Activated CD4-positive, alpha-beta T cell treated with anti-CD3 and anti-CD28 coated beads, Interleukin-2, amount 50 U/mL, for 4 hours (primary cell): ENCODE measurements at regions not wholly inside any gene's neighbourhood (a gene's known extent, or its start where the extent isn't known, plus 50 kb on each side); places are given as distances from the start of the nearest gene placed in this dataset.

ENCODE experiments used
- DNase-seq, 2 experiments: peaks; one replicate each; pipeline ENCODE4 v3.0.0-alpha.2; 2020

DNA sequence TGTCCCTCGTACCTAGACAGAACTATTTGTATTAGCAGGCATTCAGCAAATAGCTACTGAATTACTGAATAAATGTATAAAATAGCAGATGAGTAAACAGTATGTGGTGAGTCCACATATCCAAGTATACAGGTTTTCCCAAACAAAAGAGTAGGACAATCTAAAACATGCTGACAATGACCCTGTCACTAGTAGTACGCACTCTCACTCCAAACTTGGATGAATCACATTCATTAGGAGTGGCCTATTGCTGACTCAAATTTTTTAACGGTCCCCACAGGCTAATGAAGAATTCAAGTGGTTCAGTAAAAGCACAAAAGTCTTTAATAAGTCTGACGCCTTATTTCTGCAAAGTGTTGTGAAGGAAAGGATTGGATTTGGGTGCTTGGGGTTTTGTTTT, 449.3 kb upstream of the THBS1 start:
- DNase-seq, result no peak

DNA sequence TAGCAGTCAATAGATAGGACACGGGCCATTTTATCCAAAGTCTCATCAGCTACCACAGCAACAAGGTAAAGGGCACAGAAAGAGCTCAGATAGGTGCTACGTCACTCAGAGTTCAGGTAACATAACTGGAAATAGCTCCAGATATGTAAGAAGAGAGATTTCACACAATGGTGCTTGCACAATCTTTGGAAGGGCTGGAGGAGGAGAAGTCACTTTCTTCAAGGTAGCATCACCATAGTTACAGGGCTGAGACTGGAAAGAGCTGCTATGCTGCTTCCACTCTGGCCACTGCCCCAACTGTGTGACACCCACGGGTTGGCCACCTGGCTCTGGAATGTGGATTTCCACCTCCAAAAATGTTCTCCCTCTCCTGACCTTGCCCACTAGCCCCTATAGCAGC, 448.8 kb upstream of the THBS1 start:
- no peak for DNase-seq

DNA sequence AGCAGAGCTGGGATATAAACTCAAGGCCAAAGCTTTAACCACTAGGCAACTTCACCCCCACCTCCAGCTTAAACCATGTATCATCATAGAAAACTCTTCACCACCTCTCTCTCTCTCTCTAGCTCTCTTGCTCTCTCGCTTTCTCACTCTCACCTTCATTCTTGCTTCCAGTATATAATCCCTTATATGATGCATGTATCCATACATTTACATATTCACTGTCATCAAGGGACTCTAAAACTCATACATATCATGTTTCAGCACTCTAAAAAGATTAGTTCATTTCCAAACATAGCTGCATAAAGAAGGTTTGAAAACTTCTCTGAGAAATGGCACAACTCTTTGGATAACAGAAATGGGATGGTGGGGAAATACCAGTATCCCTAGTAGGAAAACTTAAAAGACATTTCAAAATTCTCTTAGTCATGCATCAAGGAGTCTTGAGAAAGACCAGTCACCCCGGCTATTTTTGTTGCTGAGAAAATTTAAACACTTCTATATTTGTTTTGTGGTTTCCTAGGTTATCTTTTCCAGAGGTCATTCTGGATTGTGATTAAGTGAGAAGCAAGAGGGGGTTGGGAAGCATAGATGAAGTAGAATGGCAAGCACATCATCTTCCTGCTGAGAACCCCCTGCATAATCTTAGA, 447.8 kb upstream of the THBS1 start:
- no peak for DNase-seq

DNA sequence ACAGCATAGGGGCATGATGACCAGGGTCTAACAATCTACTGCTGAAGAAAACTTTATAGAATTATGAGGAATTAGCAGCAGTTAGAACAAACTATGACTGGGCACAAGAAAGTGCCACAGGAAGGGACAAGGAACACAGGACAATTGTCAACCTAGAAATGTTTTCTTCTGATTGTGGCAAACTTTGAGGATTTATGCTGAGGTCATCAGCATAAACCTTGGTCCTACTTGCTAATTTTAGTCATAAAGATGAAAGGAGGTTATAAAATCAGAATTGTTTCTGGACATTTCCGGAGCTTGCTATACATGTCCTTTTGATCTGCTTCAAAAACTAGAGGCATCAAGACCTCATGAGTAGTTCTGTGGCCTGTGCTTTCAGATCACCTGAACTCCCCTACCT, 446.6 kb upstream of the THBS1 start:
- DNase-seq, result no peak

DNA sequence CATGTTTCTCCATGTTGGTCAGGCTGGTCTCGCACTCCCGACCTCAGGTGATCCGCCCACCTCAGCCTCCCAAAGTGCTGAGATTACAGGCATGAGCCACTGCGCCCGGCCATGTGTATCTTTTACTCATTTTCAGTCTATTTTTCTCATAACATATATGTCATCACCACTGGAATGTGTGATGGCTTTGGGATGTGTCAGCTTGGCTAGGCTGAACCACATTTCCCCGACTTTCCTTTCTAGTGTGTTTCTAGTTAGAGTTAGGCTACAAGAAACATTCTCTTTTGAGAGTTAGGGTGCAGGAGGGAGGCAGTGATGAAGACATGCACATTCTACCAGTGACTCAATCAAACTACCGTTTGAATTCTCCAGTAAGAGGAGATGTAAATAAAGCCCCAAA, 444.9 kb upstream of the THBS1 start:
- DNase-seq, result no peak

DNA sequence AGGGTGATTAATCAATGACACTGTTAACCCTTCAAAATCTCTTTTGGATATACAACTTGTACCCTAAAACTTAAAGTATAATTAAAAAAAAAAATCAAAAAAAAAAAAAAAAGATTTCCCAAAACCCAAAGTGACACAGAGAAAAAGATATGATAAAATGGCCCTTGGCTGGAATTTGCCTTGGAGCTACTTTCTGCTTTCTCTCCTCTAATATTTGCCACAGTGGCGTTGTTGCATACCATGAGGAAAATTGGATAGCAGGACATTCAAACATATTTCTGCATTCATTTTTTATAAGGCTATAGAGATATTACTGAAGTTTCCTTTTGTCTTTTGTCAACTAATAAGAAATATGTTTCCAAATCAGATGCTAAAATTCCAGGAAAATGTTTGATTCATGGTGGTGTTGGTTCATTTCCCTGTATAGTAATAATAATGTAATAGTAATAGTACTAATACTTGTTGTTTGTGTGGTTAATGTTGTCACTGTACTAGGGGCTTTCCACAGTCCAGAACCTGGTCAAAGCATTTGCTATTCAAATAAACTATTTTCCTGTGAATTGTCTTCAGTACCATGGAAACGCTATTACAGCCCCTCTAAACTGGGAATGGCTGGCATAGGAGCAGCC, 441.3 kb upstream of the THBS1 start:
- DNase-seq, result no peak

DNA sequence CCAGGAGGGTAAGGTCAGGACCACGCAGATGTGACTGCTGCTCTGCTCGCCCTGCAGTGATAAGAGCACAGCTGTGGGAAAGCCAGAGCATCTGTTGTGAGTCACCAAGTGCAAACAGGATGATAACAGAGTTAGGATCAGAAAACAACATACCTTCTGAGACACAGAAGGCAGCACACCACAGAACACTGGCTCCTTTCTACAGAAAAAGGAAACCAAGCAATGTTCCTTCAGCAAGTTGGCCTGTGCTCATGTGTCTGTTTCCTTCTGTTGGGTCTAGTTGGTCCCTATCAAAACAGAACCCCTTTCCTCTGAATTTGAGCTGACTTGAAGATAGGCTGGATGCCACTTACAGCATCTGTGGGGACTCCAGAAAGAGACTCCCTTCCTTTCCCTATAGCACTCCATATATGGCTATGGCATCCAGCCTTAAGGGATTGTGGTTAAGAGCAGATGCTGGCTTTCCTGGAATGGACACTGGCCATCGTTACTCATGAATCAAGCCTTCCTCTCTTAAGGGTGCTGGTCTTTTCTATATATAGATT, 440.7 kb upstream of the THBS1 start:
- no peak for DNase-seq

DNA sequence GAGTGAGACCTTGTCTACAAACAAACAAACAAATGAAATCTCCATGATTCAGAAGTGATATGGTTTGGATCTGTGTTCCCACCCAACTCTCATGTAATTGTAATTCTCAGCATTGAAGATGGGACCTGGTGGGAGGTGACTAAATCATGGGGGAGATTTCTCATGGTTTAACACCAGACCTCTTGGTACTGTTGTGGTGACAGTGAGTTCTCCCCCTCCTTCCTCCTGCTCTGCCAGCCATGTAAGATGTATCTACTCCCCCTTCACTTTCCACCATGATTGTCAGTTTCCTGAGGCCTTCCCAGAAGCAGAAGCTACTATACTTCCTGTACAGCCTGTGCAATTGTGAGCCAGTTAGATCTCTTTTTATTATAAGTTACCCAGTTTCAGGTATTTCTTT, 438.4 kb upstream of the THBS1 start:
- no peak for DNase-seq

DNA sequence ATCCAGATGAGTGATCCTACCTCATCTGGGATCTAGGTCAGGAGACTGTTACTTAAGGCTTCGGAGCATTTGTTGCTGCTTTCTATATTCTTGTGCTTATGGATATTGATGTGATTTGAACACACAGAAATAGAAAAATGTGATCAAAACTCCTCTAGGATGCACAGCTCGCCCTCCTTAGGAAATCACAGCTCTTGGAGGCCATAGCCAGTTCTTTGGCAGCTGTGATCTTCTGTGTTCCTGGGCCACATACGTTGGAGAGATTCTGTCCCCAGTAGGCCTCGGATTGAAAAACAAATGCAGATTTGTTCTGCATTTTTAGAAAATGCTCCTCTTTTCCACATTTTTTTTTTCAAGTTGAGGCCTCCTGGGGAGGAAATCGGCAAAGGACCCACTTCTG, 437.4 kb upstream of the THBS1 start:
- DNase-seq, result no peak

DNA sequence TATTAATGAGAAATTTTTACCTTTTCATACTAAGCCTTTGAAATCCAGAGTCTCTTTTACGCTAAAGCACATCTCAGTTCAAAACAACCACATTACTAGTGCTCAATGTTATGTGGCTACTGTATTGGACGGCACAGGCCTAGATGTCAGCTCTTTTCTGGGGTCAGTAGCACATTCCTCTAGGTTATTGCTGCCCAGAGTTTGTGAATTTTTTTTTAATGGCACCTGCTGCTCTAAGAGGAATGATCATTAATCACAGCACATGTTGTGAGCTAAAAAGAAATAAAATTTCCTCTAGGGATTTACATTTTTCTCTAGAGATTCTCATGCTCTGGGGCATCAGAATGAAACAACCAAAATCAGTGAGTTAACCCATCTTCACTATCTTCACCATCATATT, 436.8 kb upstream of the THBS1 start:
- no peak for DNase-seq

DNA sequence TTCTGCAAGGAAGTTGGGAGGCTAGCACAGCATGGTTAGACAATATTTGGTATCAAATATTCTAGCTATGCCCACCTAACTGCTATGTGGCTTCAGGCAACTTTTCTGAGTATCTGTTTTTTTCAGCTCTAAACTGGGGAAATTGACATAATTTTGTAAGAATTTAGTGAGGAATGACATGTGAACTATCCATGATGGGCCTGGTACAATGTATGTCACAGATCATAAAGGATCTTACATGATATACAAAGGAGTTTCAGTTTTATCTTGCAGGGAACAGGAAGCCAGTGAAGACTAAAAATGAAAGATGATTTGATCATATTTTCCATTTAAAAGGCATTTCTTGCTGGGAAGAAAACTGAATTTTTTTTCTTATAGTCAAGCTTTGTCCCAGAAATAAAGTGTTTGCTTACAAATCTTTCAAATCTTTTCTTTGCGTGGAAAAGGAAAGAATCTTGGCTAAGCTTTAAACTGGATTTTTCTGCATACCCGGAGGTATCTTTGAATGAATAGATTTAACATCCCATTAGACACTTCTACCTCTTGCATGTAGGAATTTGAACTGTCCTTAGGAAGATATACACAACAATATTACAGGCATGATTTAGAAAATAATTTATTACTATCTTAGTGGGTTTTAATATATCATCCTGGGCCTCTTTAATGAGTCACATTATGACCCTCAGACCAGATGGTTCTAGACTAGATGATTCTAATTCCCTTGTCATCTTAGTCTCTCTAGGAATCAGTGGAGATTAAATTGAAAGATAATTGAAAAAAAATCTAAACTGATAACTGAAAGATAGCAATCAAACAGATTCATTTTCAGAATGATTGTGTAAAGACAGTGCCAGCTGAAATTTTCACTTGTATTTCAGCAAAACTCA, 436.0 kb upstream of the THBS1 start:
- no peak for DNase-seq

DNA sequence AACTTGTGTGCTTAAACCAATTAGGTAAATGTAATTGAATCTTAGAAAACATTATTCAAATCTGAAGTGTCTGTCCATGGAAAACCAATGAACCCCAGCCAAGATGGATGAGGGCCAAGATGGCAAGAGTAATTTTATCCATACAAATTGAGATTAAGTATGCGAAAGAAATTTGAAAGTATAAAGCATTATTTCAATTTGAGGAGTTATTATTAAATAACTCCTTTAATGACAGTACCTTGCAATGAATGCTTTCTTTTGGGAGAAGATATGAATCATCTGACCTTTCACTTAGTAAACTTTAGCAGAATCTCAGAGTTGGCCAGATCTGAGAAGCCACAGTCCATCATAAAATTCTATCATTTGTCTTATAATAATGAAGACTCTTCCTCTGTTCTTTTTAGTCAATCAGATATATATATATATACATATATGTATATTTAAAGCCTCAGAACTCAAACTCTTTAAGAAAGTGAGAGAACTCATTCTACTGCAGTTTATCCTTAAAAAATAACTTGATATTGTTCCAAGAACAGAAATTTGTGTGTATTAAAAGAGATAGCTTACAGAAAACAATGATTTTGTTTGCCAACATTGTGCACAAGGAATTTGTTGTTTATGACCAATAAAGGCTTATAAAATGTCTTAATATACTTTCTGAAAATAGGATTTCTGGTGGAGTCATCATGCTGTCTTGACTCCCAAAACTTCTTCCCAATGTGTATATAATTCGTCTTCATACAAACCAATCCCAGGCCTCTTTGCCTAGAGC, 434.8 kb upstream of the THBS1 start:
- DNase-seq, result no peak

DNA sequence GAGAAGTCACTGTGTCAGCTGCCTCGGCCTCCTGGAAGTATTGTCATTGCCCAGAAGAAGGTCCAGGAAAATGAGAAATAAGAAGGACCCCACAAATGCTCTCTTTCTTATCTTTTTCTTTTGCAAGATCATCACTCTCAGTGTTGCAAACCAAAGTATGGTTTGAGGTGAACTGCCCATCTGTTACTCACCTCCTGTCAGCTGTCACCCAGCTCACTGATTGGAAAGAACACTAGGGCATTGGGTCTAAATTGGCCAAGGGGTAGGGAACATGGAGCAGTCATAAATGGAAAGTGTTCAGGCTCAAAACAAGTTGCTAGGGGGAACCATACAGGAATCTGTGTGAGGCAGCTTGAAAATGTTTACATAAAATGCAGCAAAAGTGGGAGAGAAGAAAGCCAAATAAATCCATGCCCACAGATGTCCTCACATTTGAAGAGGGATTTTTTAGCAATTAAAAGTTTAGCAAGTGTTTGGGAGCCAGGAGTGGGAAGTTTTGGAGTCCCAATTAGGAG, 431.2 kb upstream of the THBS1 start:
- DNase-seq, result no peak

DNA sequence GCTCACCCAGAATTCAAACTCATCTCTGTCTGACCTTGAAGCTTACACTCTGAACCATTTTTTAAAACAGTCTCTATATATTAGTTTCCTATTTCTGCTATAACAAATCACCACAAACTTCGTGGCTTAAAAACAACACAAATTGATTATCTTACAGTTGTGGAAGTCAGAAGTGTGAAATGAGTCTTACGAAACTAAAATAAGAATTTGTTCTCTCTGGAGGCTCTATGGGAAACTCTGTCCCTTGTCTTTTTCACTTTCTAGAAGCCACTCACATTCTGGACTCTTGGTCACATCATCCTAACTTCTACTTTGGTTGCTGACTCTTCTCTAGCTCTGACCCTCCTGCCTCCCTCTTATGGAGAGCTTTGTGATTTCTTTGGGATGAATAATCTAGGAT, 429.3 kb upstream of the THBS1 start:
- no peak for DNase-seq

DNA sequence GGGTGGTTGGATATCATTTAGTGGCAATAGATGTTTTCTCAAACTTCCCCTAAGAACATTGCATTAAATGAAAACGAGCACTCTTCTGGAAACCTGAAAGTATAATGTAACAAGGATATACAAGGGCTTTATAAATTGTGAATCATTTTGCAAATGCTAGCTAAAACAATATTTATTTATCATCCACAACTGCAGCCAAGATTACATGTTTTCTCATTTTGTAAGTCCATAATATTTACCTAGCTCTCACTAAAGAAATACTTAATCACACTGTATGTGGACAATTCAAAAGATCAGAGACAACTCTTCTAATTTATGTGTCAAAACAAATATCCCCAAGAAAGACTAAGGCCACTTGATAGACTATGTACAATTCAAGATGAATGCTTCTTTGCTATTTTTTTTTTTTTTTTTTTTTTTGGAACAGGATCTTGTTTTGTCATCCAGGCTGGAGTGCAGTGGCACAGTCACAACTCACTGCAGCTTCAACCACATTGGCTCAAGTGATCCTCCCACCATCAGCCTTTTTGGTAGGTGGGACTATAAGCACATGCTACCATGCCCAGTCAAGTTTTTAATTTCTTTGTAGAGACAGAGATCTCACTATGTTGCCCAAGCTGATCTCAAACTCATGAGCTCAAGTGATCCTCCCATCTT, 427.7 kb upstream of the THBS1 start:
- no peak for DNase-seq

DNA sequence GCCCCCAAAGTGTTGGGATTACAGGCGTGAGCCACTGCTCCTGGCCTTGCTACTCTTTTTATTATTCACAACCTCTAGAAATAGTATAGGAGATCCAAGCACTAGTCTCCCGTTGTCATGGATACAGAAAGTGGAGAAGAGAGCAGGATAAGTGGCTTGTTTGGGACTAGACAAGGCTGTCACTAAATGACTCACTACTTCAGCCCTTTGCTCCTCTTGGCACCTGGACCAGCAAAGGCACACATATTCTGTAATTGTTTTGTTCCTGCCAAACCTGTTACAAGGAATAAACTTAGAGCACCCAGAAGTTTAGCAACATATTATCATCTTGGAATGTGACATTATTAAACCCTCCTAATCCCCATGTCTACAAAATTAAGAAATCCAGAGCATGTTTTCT, 427.2 kb upstream of the THBS1 start:
- no peak for DNase-seq

DNA sequence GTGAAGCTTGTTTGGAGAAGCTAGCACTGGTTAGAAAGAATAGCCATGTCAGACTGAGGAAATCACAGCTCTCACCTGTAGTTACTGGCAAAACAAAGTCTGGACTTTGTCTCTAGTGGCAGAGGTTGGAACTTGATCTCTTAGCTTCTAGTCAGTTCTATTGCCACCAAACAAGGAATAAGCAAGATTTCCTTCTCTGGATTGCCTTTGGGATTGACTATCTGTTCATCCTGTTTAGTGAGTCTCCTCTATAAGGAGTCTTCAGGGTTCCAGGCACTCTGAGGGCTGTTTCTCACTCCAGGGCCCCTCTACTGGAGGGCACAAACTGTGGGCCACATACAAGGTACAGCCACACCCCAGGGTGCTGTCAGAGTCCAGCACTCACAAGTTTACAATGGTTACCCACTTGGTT, 426.6 kb upstream of the THBS1 start:
- no peak for DNase-seq

DNA sequence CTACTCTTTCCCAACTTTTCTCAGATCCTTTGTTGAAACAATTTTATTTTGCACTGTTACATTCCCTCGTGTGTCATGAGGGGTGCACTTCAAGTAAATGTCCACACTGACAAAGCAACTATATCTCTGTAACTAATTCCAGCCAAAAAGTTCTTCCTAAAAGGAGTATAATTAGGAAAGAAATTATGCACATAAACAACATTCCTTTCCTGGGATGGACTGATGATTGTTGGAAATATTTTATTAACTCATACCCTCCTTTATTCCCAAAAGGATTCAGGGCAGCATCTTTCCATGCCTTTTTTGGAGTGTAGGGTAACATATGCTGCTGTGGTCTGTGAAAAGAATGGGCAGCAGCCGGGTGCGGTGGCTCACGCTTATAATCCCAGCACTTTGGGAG, 426.1 kb upstream of the THBS1 start:
- no peak for DNase-seq

DNA sequence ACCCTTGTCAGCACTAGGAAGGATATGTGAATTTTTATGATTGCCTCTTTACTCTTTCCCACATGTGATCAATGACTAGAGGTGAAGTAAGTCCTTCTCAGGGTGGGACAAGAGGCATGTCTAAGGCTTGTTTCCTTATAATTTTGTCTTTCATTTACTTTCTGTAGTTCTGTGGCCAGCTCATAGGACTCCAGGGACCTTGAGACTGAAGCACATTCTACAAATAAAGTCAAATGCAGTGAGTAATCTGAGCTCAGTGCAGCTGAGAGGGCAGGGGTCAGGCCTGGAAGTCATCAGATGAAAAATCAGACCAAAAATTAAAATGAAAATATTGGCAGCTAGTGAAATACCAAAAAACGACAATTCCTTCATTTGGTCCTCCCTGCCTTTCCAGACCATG, 424.7 kb upstream of the THBS1 start:
- no peak for DNase-seq

DNA sequence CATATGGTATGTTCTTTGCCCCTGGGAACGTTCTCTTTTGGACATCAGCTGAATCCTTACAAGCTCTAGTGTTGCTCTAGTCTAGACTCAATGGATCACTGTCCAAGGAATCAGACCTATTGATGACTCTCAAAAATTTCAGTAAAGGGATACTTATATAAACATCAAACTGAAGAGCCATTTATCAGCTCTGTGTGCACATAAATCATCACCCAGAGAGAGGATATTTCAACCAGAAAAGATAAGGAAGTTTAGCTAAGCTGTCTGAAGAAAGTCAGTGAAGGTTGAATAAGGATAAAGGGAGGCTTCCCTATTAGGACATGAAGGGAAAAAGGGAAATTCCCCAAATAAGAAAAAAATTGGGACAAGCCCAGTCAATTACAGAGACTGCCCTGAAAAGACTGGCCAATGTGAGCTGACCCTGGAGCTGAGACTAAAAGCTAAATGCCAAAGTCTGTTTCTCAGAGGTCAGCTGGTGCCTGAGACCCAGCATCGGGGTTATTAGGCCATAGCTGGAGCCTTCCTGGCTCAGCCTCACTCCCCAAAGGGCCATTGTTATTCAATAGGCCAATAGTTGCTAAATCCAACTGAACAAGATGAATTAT, 424.1 kb upstream of the THBS1 start:
- DNase-seq, result no peak

DNA sequence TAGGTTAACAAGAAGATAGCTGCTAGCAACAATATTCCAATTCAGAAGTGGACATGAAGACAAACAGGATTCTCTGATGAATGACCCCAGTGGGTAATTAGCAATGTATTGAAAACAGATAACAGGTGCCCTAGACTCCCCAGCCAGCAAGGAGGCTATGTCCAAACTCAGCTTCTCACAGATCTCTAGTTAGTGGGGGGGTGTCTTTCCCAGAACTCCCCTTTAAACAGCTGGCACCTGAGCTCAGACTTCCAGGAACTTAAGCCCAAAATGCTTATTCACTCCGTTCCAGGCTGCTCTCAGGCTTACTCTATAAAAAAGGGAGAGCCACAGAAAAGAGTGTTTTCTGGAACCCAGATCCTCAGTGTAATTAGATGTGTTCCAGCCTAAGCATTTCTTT, 423.0 kb upstream of the THBS1 start:
- DNase-seq, result no peak

DNA sequence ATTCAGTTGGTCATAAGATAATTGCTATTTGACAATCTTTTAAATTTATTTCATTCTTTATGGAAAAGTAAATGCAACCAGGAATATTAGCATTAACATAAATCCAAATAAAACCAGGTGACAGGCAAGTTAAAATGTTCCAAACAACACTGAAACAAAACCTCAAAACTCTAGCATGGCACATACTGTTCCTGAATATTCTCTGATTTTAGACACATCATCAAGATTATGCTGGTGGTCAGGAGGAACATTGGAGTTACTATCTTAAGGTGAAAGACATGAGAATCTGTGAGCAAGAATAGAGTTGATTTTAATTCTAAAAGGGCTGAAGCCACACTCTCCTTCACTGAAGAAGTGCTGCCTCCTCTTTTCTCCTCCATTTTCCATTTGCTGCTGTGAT, 421.0 kb upstream of the THBS1 start:
- no peak for DNase-seq
